ENCODE measurements at regions not wholly inside any gene's neighbourhood (a gene's known extent, or its start where the extent isn't known, plus 50 kb on each side); places are given as distances from the start of the nearest gene placed in this dataset.

DNA sequence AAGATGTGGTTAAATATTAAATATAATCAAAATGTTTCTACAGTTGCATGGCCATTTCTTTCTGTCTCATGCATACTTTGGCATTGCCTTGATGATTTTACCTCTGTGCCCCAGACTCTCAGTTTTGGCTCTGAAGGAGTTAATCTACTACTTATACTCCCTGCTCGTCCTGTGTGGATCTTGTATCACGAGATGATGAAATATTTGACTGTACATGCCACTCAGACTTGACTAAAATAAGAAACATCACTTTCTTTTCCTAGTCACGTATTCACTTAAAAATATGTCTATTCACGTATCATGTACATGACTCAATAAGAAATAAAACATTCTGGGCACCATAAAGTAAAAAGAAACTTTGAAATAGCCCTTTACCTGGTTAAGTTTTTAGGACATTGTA lies 397.7 kb downstream of the RFPL4B start:
- no peak for DNase-seq

DNA sequence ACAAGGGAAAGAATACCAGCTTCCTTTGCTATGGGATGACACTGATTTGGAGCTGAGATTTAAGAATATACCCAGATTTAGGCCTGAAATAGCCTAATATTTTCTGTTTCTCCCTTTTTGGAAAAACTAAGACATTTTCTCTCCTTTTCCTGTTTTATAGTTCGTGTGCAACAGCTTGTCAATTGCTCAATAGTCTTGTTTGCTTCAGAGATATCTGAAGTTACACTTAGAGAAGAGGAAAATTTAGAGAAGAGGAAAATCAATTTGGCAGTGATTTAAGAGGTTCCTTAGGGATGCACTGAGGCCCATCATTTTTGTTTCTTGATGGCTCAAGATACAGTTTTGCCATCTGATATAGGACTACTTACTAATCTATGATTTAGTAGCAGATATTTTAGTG lies 398.6 kb downstream of the RFPL4B start:
- DNase-seq = no peak

- no peak for DNase-seq
These were observed 402.5 kb downstream of the RFPL4B start for GRCh38 chr6:112749673-112750072.

GRCh38 chr6:112752305-112752704 lies 405.2 kb downstream of the RFPL4B start:
- no peak for DNase-seq

DNA sequence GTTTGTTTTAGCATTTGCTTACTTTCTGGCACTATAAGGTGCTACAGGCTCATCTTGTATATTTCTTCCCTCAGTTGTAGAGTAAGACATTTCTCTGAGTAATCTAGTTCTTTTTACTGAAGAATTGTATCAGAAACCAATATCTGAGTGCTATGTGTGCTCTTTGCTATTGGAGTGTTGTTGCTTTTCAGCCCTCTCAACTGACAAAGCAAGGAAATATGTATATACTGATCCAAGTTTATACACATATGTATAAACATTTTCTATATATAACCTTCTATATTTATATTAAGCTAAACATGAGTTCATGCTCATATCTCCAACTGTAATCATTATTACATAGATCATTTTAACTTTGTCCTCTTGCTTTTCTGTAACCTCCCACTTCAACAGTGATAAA lies 405.7 kb downstream of the RFPL4B start:
- DNase-seq = no peak

- no peak for DNase-seq
These were observed 413.7 kb downstream of the RFPL4B start for GRCh38 chr6:112760831-112761230.

DNA sequence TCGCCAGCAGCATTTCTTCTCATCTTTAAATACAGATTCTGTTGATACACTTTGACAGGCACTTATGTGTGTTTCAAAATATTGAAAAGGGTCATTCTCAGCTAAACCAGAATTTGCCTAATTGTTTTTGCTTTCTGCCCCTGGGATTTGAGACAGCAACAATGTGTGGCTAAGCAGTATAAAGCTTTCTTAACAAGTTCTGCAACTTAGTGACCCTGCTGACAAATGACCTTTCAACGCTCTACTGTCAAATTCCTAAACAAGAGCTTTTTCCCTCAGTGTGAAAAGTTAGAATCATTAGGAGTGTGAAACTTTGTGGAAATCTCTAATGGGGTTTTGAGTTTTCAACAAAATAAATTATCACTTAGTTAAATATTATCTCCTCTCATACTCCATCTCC lies 414.6 kb downstream of the RFPL4B start:
- DNase-seq = no peak

DNA sequence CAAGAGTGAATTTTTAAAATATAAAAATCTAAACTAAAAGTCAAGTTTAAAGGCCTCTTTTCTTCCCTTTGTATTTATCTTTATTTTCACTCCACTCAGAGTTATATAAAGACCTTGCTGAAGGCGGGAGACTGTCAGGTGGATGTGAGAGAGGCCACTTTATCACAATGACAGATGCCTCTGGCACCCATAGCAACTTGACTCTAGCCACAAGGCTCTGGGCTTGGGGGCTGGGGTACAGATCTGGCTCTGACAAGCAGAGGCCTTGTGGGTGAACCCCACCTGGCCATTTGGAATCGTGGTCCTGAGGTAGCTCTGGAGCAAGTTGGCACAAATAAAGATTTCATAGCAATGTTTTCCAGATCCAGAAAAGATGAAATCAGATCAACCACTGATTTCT lies 417.2 kb downstream of the RFPL4B start:
- no peak for DNase-seq

DNA sequence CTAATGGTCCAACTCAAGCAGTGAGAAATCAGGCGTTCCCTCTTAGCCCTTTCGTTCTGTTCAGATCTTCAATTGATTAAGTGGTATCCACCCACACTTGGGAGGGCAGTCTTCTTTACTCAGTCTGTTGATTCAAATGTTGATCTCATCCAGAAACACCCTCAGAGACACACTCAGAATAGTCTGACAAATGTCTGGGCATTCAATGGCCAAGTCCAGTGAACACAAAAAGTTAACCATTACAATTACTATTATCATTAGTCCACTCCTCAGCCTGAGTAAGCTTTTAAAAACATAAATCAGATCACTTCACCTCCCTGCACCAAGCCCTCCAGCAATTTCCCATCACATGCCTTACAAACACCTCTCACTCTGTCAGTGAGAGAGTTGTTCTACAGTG lies 423.2 kb downstream of the RFPL4B start:
- DNase-seq = no peak

- DNase-seq = no peak
These were observed 426.1 kb downstream of the RFPL4B start for GRCh38 chr6:112773187-112773586.

- DNase-seq = no peak
These were observed 427.2 kb downstream of the RFPL4B start for GRCh38 chr6:112774319-112774718.

GRCh38 chr6:112780498-112781096 lies 433.5 kb downstream of the RFPL4B start:
- no peak for DNase-seq

- no peak for DNase-seq
These were observed 434.1 kb downstream of the RFPL4B start for GRCh38 chr6:112781241-112781640.

DNA sequence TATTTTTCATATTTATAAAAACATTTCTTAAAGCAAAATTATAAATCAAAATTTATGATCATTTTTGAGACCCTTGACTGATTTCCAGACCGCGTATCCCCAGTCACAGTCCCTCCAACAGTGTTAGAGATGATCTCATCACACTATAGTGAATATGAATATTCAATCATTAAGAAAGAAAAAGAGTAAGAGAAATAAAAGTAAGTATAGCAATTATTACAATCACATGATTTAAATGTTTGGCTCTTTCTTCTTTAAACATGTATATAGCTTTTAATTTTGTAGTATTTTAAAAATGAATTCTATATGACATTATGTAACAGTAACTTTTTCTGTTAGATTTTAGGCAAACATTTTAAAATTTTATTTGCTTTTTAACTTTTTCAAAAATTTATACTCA lies 438.3 kb downstream of the RFPL4B start:
- DNase-seq = no peak

DNA sequence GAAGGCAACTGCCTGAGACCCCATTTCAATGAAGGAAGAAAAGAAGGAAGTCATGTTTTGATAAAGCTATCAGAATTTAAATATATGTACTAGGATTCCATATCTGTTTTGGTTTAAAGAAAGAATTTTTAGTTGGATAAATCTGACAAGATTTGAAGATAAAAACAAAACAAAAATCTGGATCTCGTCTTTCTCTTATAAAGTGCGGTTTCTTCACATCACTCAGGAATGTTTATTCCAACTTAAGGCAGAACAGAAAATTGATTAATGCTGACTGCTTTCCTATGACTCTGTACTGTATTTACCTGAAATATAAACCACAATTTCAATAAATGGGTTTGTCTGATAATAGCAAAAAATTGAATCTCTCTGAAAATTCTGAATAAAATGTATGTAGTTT lies 439.7 kb downstream of the RFPL4B start:
- no peak for DNase-seq

DNA sequence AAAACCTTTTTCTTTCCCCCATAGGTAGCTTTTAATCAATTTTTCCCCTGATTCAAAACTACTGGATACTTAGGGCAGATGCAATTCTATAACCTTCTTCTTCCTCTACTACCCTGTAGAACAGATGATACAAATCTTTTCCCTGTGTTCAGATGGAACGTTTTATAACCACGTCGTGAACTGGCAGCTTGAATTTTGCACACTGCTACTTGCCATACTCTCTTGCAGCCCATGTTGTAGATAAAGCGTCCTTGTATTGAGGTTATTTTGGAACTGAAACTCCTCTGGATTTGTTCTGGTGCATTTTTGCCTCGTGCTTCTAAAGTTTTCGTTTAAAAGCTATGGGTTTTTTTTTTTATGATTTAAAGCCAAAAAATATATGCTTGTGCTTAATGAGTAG lies 440.2 kb downstream of the RFPL4B start:
- no peak for DNase-seq

DNA sequence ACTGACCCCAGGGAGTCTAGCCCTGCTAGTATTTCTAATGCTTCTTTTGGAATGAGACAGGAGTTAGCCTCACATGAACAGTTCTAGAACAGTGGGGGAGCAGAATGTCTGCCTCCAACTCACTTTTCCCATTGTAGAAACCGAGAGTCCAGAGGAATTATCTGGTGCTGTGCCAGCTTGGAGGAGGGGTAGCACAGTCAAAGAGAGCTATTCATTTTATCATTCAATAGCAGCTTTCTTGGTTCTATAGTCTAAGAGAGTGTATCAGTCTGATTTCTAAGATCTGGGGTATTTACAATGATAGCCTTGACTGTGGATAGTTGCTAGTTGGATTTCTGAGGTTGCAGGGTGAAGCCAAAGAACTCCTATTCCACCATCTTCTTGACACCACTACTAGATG lies 448.2 kb downstream of the RFPL4B start:
- no peak for DNase-seq

GRCh38 chr6:112796712-112797111 lies 449.6 kb downstream of the RFPL4B start:
- DNase-seq = no peak

DNA sequence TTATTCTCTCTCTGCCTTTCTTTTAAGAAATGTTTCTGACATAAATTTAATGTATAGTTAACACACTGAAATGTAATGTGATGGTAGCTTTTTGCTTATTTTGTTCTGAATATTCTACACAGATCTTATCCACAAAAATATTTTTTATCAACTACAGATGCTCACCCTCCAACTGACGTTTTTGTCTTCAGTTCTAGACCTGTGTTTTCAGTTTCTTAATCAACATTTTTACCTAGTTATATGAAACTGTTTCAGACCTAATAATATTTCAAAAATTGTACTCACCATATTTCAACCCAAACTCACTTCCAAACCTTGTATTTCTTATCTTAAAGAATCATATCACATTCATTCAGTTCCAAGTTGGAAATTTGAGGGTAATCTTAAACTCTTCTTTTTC lies 452.8 kb downstream of the RFPL4B start:
- no peak for DNase-seq

- no peak for DNase-seq
These were observed 453.3 kb downstream of the RFPL4B start for GRCh38 chr6:112800439-112800838.

DNA sequence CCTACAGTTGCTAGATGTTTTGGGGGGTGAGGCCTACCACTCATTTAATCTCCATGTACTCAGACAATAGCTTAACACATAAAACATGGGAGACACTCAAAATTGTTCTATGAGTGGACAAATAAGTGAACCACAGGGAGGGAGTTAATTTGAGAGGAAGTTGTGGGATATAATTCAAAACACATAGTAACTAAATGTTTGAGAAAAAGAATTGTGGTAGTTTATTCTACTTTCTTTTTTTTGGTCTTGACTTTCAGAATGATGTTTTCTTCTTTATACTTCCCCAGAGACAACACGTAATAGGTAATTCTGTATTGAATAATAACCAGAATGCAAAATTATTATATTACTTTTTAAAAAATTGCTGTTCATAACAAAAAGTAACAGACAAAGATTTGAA lies 453.8 kb downstream of the RFPL4B start:
- DNase-seq = no peak

GRCh38 chr6:112801468-112802080 lies 454.4 kb downstream of the RFPL4B start:
- no peak for DNase-seq

DNA sequence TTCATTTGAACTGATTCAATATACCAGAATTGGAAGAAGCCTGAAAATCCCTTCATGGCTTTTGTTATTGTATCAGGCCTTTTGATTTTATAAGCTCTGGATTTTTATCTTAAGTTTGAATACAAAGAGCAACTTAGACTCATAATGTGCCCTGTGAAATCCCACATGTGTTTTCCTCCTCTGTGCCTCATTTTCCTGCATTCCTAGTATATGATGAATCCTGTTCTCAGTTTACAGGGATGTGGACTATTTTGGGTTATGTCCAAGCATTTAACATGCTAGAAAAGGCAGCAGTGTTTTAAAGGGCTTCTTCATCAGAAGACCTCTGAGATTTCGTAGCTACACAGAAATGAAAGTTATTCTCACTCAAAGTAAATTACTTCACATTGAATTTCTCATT lies 455.0 kb downstream of the RFPL4B start:
- no peak for DNase-seq

DNA sequence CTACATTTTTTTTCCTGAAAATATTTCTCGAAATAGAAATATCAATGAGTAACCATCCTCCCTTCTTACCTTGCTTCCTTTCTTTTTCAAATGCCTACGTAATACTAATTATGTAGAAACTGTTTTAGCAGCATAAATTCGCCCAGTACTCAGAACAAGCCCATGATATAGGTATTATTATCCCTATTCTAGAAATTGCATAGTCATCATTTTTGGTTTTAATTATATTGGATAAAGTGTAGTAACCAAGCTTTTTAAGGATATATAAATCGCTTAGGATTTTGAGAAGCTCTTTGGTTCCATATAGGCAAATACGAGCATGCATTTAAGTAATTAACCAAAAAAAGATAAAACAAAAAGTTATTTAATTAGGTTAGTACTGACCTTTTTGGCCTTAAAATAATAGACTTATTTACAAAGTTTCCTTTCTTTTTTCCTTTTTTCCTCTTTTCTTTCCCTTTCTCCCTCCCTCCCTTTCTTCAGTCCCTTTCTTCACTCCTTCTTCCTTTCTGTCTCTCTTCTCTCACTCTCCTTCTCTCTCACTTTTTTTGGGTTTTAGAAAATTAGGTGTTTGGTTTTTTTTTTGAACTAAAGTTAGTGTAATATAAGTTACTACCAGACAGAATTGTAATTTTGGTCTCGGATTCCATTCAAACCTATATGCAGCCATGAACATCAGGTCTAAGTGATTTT lies 457.7 kb downstream of the RFPL4B start:
- no peak for DNase-seq

Measured in activated gamma-delta T cell treated with Interleukin-2 at 50 U/mL for 16 hours (primary cell).